OCI-LY1 (cell line): ENCODE measurements at regions not wholly inside any gene's neighbourhood (a gene's known extent, or its start where the extent isn't known, plus 50 kb on each side); places are given as distances from the start of the nearest gene placed in this dataset.

Experiments used
- H2AFZ ChIP-seq: fragments of 200-600 bp; sonication (generic), shearing (Covaris generic); 2 replicates; pipeline ENCODE4 v1.6.0; 2014; ENCODE audit warnings: antibody characterized with exemption, mild to moderate bottlenecking, low read length
- H3F3A ChIP-seq: fragments of 200-600 bp; sonication (generic), shearing (Covaris generic); 2 replicates; pipeline ENCODE4 v1.6.0; 2014; ENCODE audit warnings: mild to moderate bottlenecking, antibody characterized with exemption, low read length, moderate library complexity; ENCODE audit not compliant: insufficient read depth
- H3K27ac ChIP-seq: fragments of 200-600 bp; sonication (generic); 2 replicates; pipeline ENCODE4 v1.5.1; 2014; ENCODE audit warnings: low read length, mixed run types, mild to moderate bottlenecking, low read depth; ENCODE audit not compliant: poor library complexity, severe bottlenecking
- H3K27me3 ChIP-seq: fragments of 200-600 bp; sonication (generic); 2 replicates; pipeline ENCODE4 v1.6.0; 2014; ENCODE audit warnings: antibody characterized with exemption, mild to moderate bottlenecking, low read length, moderate library complexity; ENCODE audit not compliant: insufficient read depth
- H3K36me3 ChIP-seq: fragments of 200-600 bp; sonication (generic); 2 replicates; pipeline ENCODE4 v1.6.1; 2014; ENCODE audit warnings: mild to moderate bottlenecking, antibody characterized with exemption, low read length, moderate library complexity, mixed read lengths; ENCODE audit not compliant: insufficient read depth
- H3K4me1 ChIP-seq: fragments of 200-600 bp; sonication (generic); 2 replicates; pipeline ENCODE4 v1.5.1; 2014; ENCODE audit warnings: mild to moderate bottlenecking, low read length, moderate library complexity; ENCODE audit not compliant: insufficient read depth, severe bottlenecking
- H3K4me2 ChIP-seq: fragments of 200-600 bp; sonication (generic), shearing (Covaris generic); 2 replicates; pipeline ENCODE4 v1.6.1; 2014; ENCODE audit warnings: low read length
- H3K4me3 ChIP-seq: fragments of 200-600 bp; sonication (generic); 2 replicates; pipeline ENCODE4 v1.5.1; 2014; ENCODE audit warnings: low read length, low read depth, mild to moderate bottlenecking, mixed read lengths; ENCODE audit not compliant: poor library complexity, severe bottlenecking
- H3K79me2 ChIP-seq: fragments of 200-600 bp; shearing (Covaris generic); 2 replicates; pipeline ENCODE4 v1.6.1; 2016; ENCODE audit warnings: mixed run types, low read length, mixed read lengths; ENCODE audit not compliant: insufficient read depth
- H3K9ac ChIP-seq: fragments of 200-600 bp; sonication (generic), shearing (Covaris generic); 2 replicates; pipeline ENCODE4 v1.6.1; 2014; ENCODE audit warnings: mild to moderate bottlenecking, low read length, mixed read lengths
- H3K9me2 ChIP-seq: fragments of 200-600 bp; sonication (generic), shearing (Covaris generic); 2 replicates; pipeline ENCODE4 v1.6.1; 2014; ENCODE audit warnings: low read depth, mild to moderate bottlenecking, low read length, mixed read lengths
- H3K9me3 ChIP-seq: fragments of 200-600 bp; shearing (Covaris generic); 2 replicates; pipeline ENCODE4 v1.6.1; 2014; ENCODE audit warnings: low read length, mixed read lengths
- H4K20me1 ChIP-seq: fragments of 200-600 bp; sonication (generic), shearing (Covaris generic); 2 replicates; pipeline ENCODE4 v1.6.0; 2016; ENCODE audit warnings: mild to moderate bottlenecking, low read length; ENCODE audit not compliant: insufficient read depth
- CTCF ChIP-seq: fragments of 200-600 bp; sonication (generic), shearing (Covaris generic); IDR thresholded peaks from 2 replicates; pipeline ENCODE4 v1.5.1; 2017; ENCODE audit warnings: mild to moderate bottlenecking, antibody characterized with exemption, low read length, moderate library complexity, mixed read lengths
- EZH2 ChIP-seq: fragments of 200-600 bp; sonication (generic), shearing (Covaris generic); IDR thresholded peaks from 2 replicates; pipeline ENCODE4 v1.8.0; 2017; ENCODE audit warnings: borderline replicate concordance, mixed run types, mild to moderate bottlenecking, antibody characterized with exemption, low read length, moderate library complexity, mixed read lengths

DNA sequence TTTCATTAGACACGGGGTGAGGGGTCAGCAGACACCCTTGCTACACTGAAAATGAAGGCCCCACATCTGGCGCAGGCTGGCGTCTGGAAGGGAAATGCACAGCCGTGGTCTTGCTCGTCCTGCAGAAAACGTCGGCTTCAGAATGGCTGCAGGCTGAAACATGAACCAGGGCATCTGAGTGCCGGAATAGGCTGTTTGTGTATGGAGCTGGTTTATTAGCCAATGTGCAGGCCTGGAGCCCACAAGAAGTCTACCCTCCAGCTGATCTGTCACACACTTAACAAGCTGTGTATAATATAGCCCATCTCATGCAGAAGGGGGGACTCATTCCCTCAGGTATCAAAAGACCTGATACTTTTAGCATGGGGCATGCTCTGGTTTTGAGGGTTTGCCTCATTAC lies 153.4 kb upstream of the SOX11 start:
- H3K36me3 ChIP-seq, result no peaks in the 10 kb centered on the region
- H3K4me3 ChIP-seq, result no peak overlapping the region
- no peaks in the 10 kb centered on the region for H3K9me2 ChIP-seq
- H3K27me3 ChIP-seq, result no peaks in the 10 kb centered on the region
- TF ChIP-seq EZH2, result no peak
- TF ChIP-seq CTCF, result no peak
- H3K79me2 ChIP-seq, result no peaks in the 10 kb centered on the region
- H3K4me1 ChIP-seq, result no peaks in the 10 kb centered on the region
- no peak overlapping the region for H2AFZ ChIP-seq
- H3K4me2 ChIP-seq, result no peak overlapping the region
- no peak overlapping the region for H3K9ac ChIP-seq
- no peak overlapping the region for H3K27ac ChIP-seq
- H3K9me3 ChIP-seq, result no peaks in the 10 kb centered on the region
- H4K20me1 ChIP-seq, result no peaks in the 10 kb centered on the region
- H3F3A ChIP-seq, result no peaks in the 10 kb centered on the region

GRCh38 chr2:5539282-5540165 lies 152.7 kb upstream of the SOX11 start:
- Histone ChIP-seq H2AFZ (no peak overlapping the region), H3K79me2 (no peaks in the 10 kb centered on the region), H3K4me1 (no peaks in the 10 kb centered on the region), H3K4me3 (no peak overlapping the region), H3K9me2 (no peaks in the 10 kb centered on the region), H3K4me2 (no peak overlapping the region), H3K27me3 (no peaks in the 10 kb centered on the region), H3K9ac (no peak overlapping the region), H4K20me1 (no peaks in the 10 kb centered on the region), H3F3A (no peaks in the 10 kb centered on the region), H3K27ac (no peak overlapping the region), H3K9me3 (peaks cover 3% of the 10 kb centered on the region), H3K36me3 (no peaks in the 10 kb centered on the region)
- TF ChIP-seq EZH2, result no peak
- no peak for TF ChIP-seq CTCF

DNA sequence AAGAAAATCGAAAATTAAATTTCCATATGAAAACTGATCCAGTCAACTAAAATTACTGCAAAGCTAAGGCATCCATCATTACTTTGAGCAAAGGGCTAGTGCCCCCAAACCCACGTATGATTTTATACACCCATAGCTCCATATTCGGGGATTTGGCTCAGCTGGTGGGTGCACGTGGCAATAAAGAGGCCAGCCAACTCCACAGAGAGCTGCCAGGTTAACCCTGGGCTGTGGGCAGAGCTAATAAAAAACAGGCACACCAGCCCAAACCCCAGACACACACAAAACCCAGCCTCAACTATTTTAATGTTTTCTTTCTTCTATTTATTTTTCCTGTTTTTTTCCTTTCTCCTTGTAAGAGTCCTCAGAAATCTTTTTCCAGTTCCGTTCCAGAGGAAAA lies 151.3 kb upstream of the SOX11 start:
- H3K4me1 ChIP-seq, result no peaks in the 10 kb centered on the region
- no peaks in the 10 kb centered on the region for H3F3A ChIP-seq
- H2AFZ ChIP-seq, result no peak overlapping the region
- no peak overlapping the region for H3K27ac ChIP-seq
- no peak overlapping the region for H3K9ac ChIP-seq
- H3K9me2 ChIP-seq, result no peaks in the 10 kb centered on the region
- H4K20me1 ChIP-seq, result no peaks in the 10 kb centered on the region
- no peak overlapping the region for H3K4me2 ChIP-seq
- no peaks in the 10 kb centered on the region for H3K36me3 ChIP-seq
- no peak overlapping the region for H3K4me3 ChIP-seq
- no peaks in the 10 kb centered on the region for H3K27me3 ChIP-seq
- H3K79me2 ChIP-seq, result no peaks in the 10 kb centered on the region
- TF ChIP-seq CTCF, result no peak
- no peak for TF ChIP-seq EZH2
- H3K9me3 ChIP-seq, result peaks cover 5% of the 10 kb centered on the region
